ENCODE measurements at regions not wholly inside any gene's neighbourhood (a gene's known extent, or its start where the extent isn't known, plus 50 kb on each side); places are given as distances from the start of the nearest gene placed in this dataset.

DNA sequence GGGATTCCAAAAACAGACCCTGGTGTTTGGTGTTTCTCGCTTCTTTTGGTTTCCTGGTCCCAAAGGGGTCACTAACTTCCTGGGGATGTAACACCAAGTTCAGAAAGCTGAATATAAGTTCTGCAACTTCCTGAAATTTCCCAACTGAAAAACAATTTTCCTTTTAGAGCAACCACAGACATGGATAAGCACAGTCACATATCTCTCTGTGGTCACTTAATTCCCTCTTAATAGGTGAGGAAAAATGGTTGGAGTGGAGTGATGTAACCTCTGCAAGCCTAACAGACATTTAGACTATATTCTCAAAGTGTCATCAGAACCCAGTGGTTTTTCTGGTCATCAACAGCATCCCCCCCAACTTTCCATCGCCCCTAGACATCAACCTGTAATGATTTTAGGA is 135.3 kb downstream of the PRELID2 start:
- no peaks in the 10 kb centered on the region for H3K27me3 ChIP-seq (ENCODE audit: control insufficient read depth, insufficient read depth, low read length)
- H3K9ac ChIP-seq, result no peak overlapping the region
- H3K4me3 ChIP-seq (ENCODE audit: low read depth, low read length), result no peak overlapping the region
- H3K4me2 ChIP-seq (ENCODE audit: low read length), result no peak overlapping the region
- H2AFZ ChIP-seq, result no peak overlapping the region
- peaks cover 2% of the 10 kb centered on the region for H3K4me1 ChIP-seq
- no peak overlapping the region for H3K27ac ChIP-seq
- no peaks in the 10 kb centered on the region for H3K36me3 ChIP-seq (ENCODE audit: control insufficient read depth, insufficient read depth, low read length)
- TF ChIP-seq CTCF (IDR thresholded peaks at IDR 0.05), result no peak
- H3K79me2 ChIP-seq, result no peaks in the 10 kb centered on the region
- H3K9me3 ChIP-seq (ENCODE audit: control insufficient read depth, low read length), result no peaks in the 10 kb centered on the region

DNA sequence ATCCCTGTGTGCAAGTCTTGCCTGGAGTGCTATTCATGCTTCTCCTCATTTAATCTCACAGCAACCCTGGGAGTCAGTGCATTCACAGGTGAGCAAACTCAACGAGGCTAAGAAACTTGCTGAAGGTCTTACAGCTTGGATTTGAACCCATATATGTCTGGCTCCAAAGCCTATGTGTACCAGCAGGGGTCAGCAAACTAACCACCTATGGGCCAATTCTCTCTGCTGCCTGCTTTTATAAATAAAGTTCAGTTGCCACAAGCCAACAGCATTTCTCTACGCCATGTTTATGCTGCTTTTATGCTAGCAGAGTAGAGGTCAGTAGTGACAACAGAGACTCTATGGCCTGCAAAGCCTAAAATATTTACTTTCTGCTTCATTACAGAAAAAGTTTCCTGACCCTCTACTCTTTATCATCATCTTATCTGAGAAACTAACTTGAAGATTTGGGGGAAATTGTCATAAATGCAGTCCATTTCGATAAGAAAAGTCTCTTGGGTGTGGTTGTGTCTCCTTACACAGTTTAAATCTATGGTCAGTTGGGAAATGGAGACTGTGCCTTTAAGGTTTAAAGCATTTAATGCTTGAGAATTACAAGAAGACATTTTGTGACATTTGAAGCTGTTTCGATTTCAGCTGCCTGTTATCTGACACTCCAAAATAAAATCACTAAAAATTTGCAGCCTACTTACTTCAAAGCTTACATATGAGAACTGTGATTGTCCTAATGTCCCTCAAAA is 137.7 kb downstream of the PRELID2 start:
- Histone ChIP-seq H3K79me2 (no peaks in the 10 kb centered on the region), H3K9ac (no peak overlapping the region), H3K4me1 (peaks cover 2% of the 10 kb centered on the region), H3K4me3 (ENCODE audit: low read depth, low read length) (no peak overlapping the region), H3K36me3 (ENCODE audit: control insufficient read depth, insufficient read depth, low read length) (no peaks in the 10 kb centered on the region), H3K27me3 (ENCODE audit: control insufficient read depth, insufficient read depth, low read length) (no peaks in the 10 kb centered on the region), H3K4me2 (ENCODE audit: low read length) (no peak overlapping the region), H2AFZ (peak overlapping the region; percentile 54), H3K9me3 (ENCODE audit: control insufficient read depth, low read length) (no peaks in the 10 kb centered on the region), H3K27ac (no peak overlapping the region)
- TF ChIP-seq CTCF (IDR thresholded peaks at IDR 0.05), result peak; percentile 29

DNA sequence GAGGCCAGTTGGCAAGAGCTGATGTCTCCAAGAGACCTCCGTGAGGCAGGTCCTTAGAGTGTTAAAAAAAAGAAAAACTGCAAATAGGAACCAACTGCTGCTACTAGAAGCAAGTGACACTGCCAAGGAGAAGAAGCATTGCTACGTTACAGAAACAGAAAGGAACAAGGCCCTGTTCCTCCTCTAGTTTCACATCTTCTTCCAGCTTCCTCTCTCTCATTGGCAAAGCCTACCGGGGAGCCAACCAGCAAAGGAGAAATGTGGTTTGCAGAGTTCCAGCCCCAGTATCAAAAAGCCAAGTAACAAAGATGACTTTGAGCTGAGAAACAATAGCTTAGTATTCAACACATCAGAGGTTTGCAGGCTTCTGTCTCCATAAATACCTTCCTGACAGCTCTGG is 145.9 kb downstream of the PRELID2 start:
- no peak for TF ChIP-seq CTCF (IDR thresholded peaks at IDR 0.05)
- Histone ChIP-seq H3K79me2 (no peaks in the 10 kb centered on the region), H3K36me3 (ENCODE audit: control insufficient read depth, insufficient read depth, low read length) (no peaks in the 10 kb centered on the region), H3K4me2 (ENCODE audit: low read length) (no peak overlapping the region), H3K27ac (no peak overlapping the region), H3K27me3 (ENCODE audit: control insufficient read depth, insufficient read depth, low read length) (no peaks in the 10 kb centered on the region), H3K9me3 (ENCODE audit: control insufficient read depth, low read length) (no peaks in the 10 kb centered on the region), H3K4me1 (no peaks in the 10 kb centered on the region), H3K9ac (no peak overlapping the region), H3K4me3 (ENCODE audit: low read depth, low read length) (no peak overlapping the region), H2AFZ (no peak overlapping the region)

- Histone ChIP-seq H3K4me2 (ENCODE audit: low read length) (no peak overlapping the region), H2AFZ (no peak overlapping the region), H3K79me2 (no peaks in the 10 kb centered on the region), H3K27me3 (ENCODE audit: control insufficient read depth, insufficient read depth, low read length) (no peaks in the 10 kb centered on the region), H3K4me1 (no peaks in the 10 kb centered on the region), H3K9ac (no peak overlapping the region), H3K9me3 (ENCODE audit: control insufficient read depth, low read length) (no peaks in the 10 kb centered on the region), H3K4me3 (ENCODE audit: low read depth, low read length) (no peak overlapping the region), H3K36me3 (ENCODE audit: control insufficient read depth, insufficient read depth, low read length) (no peaks in the 10 kb centered on the region), H3K27ac (no peak overlapping the region)
- no peak for TF ChIP-seq CTCF (IDR thresholded peaks at IDR 0.05)
Measured at GRCh38 chr5:145687943-145688342, 147.2 kb downstream of the PRELID2 start.

- H3K27ac ChIP-seq, result no peak overlapping the region
- no peak overlapping the region for H3K4me3 ChIP-seq (ENCODE audit: low read depth, low read length)
- H3K27me3 ChIP-seq (ENCODE audit: control insufficient read depth, insufficient read depth, low read length), result no peaks in the 10 kb centered on the region
- no peak overlapping the region for H3K9ac ChIP-seq
- no peak overlapping the region for H3K4me2 ChIP-seq (ENCODE audit: low read length)
- no peaks in the 10 kb centered on the region for H3K9me3 ChIP-seq (ENCODE audit: control insufficient read depth, low read length)
- no peak overlapping the region for H2AFZ ChIP-seq
- TF ChIP-seq CTCF (IDR thresholded peaks at IDR 0.05), result no peak
- H3K4me1 ChIP-seq, result no peaks in the 10 kb centered on the region
- H3K79me2 ChIP-seq, result no peaks in the 10 kb centered on the region
- no peaks in the 10 kb centered on the region for H3K36me3 ChIP-seq (ENCODE audit: control insufficient read depth, insufficient read depth, low read length)
Measured at GRCh38 chr5:145685417-145685816, 149.7 kb downstream of the PRELID2 start.

Measured in parathyroid adenoma (tissue), 2 donors.